PC-3 (cell line): ENCODE measurements at regions not wholly inside any gene's neighbourhood (a gene's known extent, or its start where the extent isn't known, plus 50 kb on each side); places are given as distances from the start of the nearest gene placed in this dataset.

Experiments
- ATAC-seq: fragments of 200-7000 bp; cut with Tn5 transposase; 2 replicates; pipeline ENCODE4 v1.9.1; 2020; ENCODE audit warnings: mild to moderate bottlenecking, moderate library complexity
- BruUV-seq: library from RNA; stranded (reverse); fragments of 400-500 nt; replicated peaks from 2 replicates; lab custom pipeline; 2021; lab: Mats Ljungman, UMichigan
- CTCF ChIA-PET: fragments of 300-600 bp; sonication (Branson Sonifier 250); formaldehyde crosslinking; loops from one replicate; lab custom pipeline; 2022; ENCODE audit warnings: antibody characterized with exemption; lab: Charles Lee
- POLR2A ChIA-PET: fragments of 300-600 bp; sonication (Branson Sonifier 250); formaldehyde crosslinking; loops from one replicate; lab custom pipeline; 2022; ENCODE audit warnings: antibody characterized with exemption; ENCODE audit not compliant: unreplicated experiment; lab: Charles Lee
- DNase-seq: peaks from one replicate; pipeline ENCODE4 v3.0.0-alpha.2; 2015
- H2AFZ ChIP-seq: fragments of 300-600 bp; sonication (generic); 2 replicates; pipeline ENCODE4 v1.6.0; 2016; ENCODE audit warnings: antibody characterized with exemption, low read length
- H3F3A ChIP-seq: fragments of 300-600 bp; sonication (generic); one replicate; pipeline ENCODE4 v1.6.0; 2017; ENCODE audit warnings: antibody characterized with exemption, low read length, control low read depth, mild to moderate bottlenecking; ENCODE audit not compliant: unreplicated experiment
- H3K27ac ChIP-seq: fragments of 300-600 bp; sonication (generic); 2 replicates; pipeline ENCODE4 v1.5.1; 2016; ENCODE audit warnings: mild to moderate bottlenecking, low read length
- H3K27me3 ChIP-seq: fragments of 300-600 bp; sonication (generic); 2 replicates; pipeline ENCODE4 v1.6.1; 2016; ENCODE audit warnings: low read length, mixed read lengths
- H3K36me3 ChIP-seq: fragments of 300-600 bp; sonication (generic); 2 replicates; pipeline ENCODE4 v1.6.1; 2016; ENCODE audit warnings: low read depth, mixed run types, low read length, mixed read lengths
- H3K4me1 ChIP-seq: fragments of 300-600 bp; sonication (generic); 2 replicates; pipeline ENCODE4 v1.5.1; 2016; ENCODE audit warnings: low read length; ENCODE audit not compliant: insufficient read depth
- H3K4me2 ChIP-seq: fragments of 300-600 bp; sonication (generic); 2 replicates; pipeline ENCODE4 v1.6.0; 2016; ENCODE audit warnings: low read length
- H3K4me3 ChIP-seq: fragments of 300-600 bp; sonication (generic); 2 replicates; pipeline ENCODE4 v1.5.1; 2016; ENCODE audit warnings: mild to moderate bottlenecking, low read length, mixed read lengths
- H3K79me2 ChIP-seq: fragments of 300-600 bp; sonication (generic); 2 replicates; pipeline ENCODE4 v1.6.1; 2017; ENCODE audit warnings: low read length, mixed read lengths
- H3K9ac ChIP-seq: fragments of 300-600 bp; sonication (generic); 2 replicates; pipeline ENCODE4 v1.6.0; 2016; ENCODE audit warnings: mild to moderate bottlenecking, low read length
- H3K9me2 ChIP-seq: fragments of 300-600 bp; sonication (generic); replicated peaks from 2 replicates; pipeline ENCODE4 v1.6.1; 2016; ENCODE audit warnings: mixed run types, low read length, mixed read lengths
- H3K9me3 ChIP-seq: fragments of 300-600 bp; sonication (generic); 2 replicates; pipeline ENCODE4 v1.6.1; 2016; ENCODE audit warnings: low read length, mixed read lengths
- H4K20me1 ChIP-seq: fragments of 300-600 bp; sonication (generic); 2 replicates; pipeline ENCODE4 v1.6.1; 2016; ENCODE audit warnings: low read length, mixed read lengths
- CTCF ChIP-seq: fragments of 300-600 bp; sonication (generic); conservative IDR thresholded peaks from 2 replicates; pipeline ENCODE4 v1.5.1; 2017; ENCODE audit warnings: antibody characterized with exemption, low read depth, mild to moderate bottlenecking, low read length
- EZH2 ChIP-seq: fragments of 300-600 bp; sonication (generic); IDR thresholded peaks from one replicate; pipeline ENCODE4 v1.6.1; 2017; ENCODE audit warnings: antibody characterized with exemption, mild to moderate bottlenecking, low read length; ENCODE audit not compliant: unreplicated experiment
- EZH2phosphoT487 ChIP-seq: fragments of 300-600 bp; sonication (generic); IDR thresholded peaks from 2 replicates; pipeline ENCODE4 v1.6.1; 2018; ENCODE audit warnings: mild to moderate bottlenecking, antibody characterized with exemption, low read length, borderline replicate concordance
- intact Hi-C: fragments of 100-400 bp; cut with micrococcal nuclease; formaldehyde crosslinking; loops from 2 replicates; pipeline ENCODE4 v1.9.0; 2023

GRCh38 chr9:16959391-16959790, 88.9 kb upstream of the BNC2 start:
- BruUV-seq: no TSS peak
- peak; percentile 29 for DNase-seq
- Histone ChIP-seq H3K9ac (no peak overlapping the region), H3K79me2 (no peaks in the 10 kb centered on the region), H4K20me1 (no peaks in the 10 kb centered on the region), H3K27me3 (no peaks in the 10 kb centered on the region), H3K4me1 (peaks cover 14% of the 10 kb centered on the region), H3K27ac (no peak overlapping the region), H3K4me3 (no peak overlapping the region), H2AFZ (no peak overlapping the region), H3K4me2 (no peak overlapping the region), H3K36me3 (no peaks in the 10 kb centered on the region), H3K9me2 (no peaks in the 10 kb centered on the region), H3F3A (no peaks in the 10 kb centered on the region), H3K9me3 (no peaks in the 10 kb centered on the region)
- intact Hi-C loops: no loop called here
- no peak for TF ChIP-seq EZH2
- no peak for TF ChIP-seq EZH2phosphoT487
- TF ChIP-seq CTCF: no peak
- ChIA-PET CTCF (no interaction called here), POLR2A (no interaction called here)
- ATAC-seq: no peak

GRCh38 chr9:16954040-16954439, 83.6 kb upstream of the BNC2 start:
- no peak overlapping the region for H3K27ac ChIP-seq

GRCh38 chr9:16951502-16951901, 81.0 kb upstream of the BNC2 start:
- intact Hi-C loops: no loop called here
- no peak for DNase-seq
- no peak overlapping the region for H2AFZ ChIP-seq
- no peaks in the 10 kb centered on the region for H3K9me2 ChIP-seq
- no peaks in the 10 kb centered on the region for H3F3A ChIP-seq
- ChIA-PET POLR2A (no interaction called here), CTCF (no interaction called here)
- H3K4me3 ChIP-seq: no peak overlapping the region
- no peaks in the 10 kb centered on the region for H3K79me2 ChIP-seq
- H3K9me3 ChIP-seq: no peaks in the 10 kb centered on the region
- H3K9ac ChIP-seq: no peak overlapping the region
- H3K4me1 ChIP-seq: no peaks in the 10 kb centered on the region
- H3K27ac ChIP-seq: no peak overlapping the region
- no peaks in the 10 kb centered on the region for H3K27me3 ChIP-seq
- no peaks in the 10 kb centered on the region for H3K36me3 ChIP-seq
- no peak for ATAC-seq
- TF ChIP-seq EZH2phosphoT487 (no peak), EZH2 (no peak), CTCF (no peak)
- H3K4me2 ChIP-seq: no peak overlapping the region
- no peaks in the 10 kb centered on the region for H4K20me1 ChIP-seq
- BruUV-seq: no TSS peak

More at GRCh38 chr9:16954040-16954439, 83.6 kb upstream of the BNC2 start:
- H3K9ac ChIP-seq: no peak overlapping the region
- ChIA-PET CTCF (no interaction called here), POLR2A (no interaction called here)
- BruUV-seq: no TSS peak
- no peak overlapping the region for H2AFZ ChIP-seq
- H3K79me2 ChIP-seq: no peaks in the 10 kb centered on the region
- no peaks in the 10 kb centered on the region for H3K27me3 ChIP-seq
- H3F3A ChIP-seq: no peaks in the 10 kb centered on the region
- no peaks in the 10 kb centered on the region for H3K36me3 ChIP-seq
- no peaks in the 10 kb centered on the region for H3K4me1 ChIP-seq
- no peak overlapping the region for H3K4me3 ChIP-seq
- H4K20me1 ChIP-seq: no peaks in the 10 kb centered on the region
- no peaks in the 10 kb centered on the region for H3K9me3 ChIP-seq
- TF ChIP-seq EZH2phosphoT487 (no peak), CTCF (no peak), EZH2 (no peak)
- ATAC-seq (no peak), DNase-seq (no peak)
- H3K9me2 ChIP-seq: no peaks in the 10 kb centered on the region
- intact Hi-C loops: no loop called here
- no peak overlapping the region for H3K4me2 ChIP-seq
